ENCODE measurements at regions not wholly inside any gene's neighbourhood (a gene's known extent, or its start where the extent isn't known, plus 50 kb on each side); places are given as distances from the start of the nearest gene placed in this dataset.

DNA sequence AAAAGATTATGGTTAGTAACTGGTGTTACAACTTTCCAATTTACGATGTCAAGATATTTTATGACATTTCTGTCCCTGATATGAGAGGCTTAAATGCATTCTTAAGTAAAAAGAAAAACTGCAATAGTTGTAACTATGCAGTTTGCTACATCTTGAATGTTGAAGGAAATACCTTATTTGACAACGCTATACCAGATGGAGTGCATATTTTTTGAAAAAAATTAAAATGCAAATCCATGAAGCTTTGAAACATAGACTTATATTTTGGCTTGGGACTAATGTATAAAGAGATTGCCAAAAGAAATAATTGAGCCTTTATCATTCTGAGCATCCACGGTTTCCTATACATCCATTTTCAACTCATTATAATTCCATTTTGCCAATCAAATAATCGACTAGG lies 579.4 kb downstream of the TAF11L14 start:
- no peaks in the 10 kb centered on the region for H3K36me3 ChIP-seq
- no peak overlapping the region for H3K27ac ChIP-seq (replicated peaks)
- DNase-seq, result no peak
- no peaks in the 10 kb centered on the region for H3K27me3 ChIP-seq (ENCODE audit: low read depth)
- no peak overlapping the region for H3K4me3 ChIP-seq
- no peaks in the 10 kb centered on the region for H3K9me3 ChIP-seq (replicated peaks)
- intact Hi-C loops (cut with micrococcal nuclease), result no loop called here
- no peaks in the 10 kb centered on the region for H3K4me1 ChIP-seq
- TF ChIP-seq, protein P1, sequence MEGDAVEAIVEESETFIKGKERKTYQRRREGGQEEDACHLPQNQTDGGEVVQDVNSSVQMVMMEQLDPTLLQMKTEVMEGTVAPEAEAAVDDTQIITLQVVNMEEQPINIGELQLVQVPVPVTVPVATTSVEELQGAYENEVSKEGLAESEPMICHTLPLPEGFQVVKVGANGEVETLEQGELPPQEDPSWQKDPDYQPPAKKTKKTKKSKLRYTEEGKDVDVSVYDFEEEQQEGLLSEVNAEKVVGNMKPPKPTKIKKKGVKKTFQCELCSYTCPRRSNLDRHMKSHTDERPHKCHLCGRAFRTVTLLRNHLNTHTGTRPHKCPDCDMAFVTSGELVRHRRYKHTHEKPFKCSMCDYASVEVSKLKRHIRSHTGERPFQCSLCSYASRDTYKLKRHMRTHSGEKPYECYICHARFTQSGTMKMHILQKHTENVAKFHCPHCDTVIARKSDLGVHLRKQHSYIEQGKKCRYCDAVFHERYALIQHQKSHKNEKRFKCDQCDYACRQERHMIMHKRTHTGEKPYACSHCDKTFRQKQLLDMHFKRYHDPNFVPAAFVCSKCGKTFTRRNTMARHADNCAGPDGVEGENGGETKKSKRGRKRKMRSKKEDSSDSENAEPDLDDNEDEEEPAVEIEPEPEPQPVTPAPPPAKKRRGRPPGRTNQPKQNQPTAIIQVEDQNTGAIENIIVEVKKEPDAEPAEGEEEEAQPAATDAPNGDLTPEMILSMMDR (IDR thresholded peaks at IDR 0.05; ENCODE audit: borderline replicate concordance), result no peak

DNA sequence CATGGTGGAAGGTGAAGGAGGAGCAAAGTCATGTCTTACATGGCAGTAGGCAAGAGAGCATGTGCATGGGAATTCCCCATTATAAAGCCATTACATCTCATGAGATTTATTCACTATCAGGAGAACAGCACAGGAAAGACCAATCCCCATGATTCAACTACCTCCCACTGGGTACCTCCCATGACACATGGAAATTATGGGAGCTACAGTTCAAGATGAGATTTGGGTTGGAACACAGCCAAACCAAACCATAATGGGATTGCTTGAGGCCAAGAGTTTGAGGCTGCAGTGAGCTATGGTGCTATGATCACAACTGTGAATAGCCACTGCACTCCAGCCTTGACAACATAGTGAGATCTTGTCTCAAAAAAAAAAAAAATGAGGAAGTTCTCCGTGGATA lies 581.8 kb downstream of the TAF11L14 start:
- intact Hi-C loops (cut with micrococcal nuclease), result no loop called here
- H3K36me3 ChIP-seq, result no peaks in the 10 kb centered on the region
- no peak overlapping the region for H3K4me3 ChIP-seq
- no peak for DNase-seq
- peaks cover 7% of the 10 kb centered on the region for H3K9me3 ChIP-seq (replicated peaks)
- no peak overlapping the region for H3K27ac ChIP-seq (replicated peaks)
- TF ChIP-seq, protein P1 (IDR thresholded peaks at IDR 0.05; ENCODE audit: borderline replicate concordance), result no peak
- H3K27me3 ChIP-seq (ENCODE audit: low read depth), result no peaks in the 10 kb centered on the region
- no peaks in the 10 kb centered on the region for H3K4me1 ChIP-seq

DNA sequence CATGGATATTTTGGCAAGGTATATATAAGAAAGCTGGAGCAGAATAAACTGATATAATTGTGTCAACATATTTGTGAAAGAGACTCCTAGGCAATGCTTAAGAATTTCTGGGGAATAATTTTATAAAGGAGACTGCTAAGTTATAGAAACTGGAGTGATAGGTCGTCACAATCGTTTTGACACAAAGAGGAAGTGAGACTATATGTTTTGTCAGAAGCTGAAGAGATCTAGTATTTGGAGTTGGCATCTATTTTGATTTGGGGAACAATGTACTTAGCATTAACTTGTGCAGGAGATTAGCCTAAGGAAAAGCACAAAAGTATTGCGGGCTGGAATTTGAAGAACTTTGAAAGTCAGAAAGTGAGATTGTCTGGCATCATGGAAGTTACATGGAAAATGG lies 582.5 kb downstream of the TAF11L14 start:
- Histone ChIP-seq H3K27ac (replicated peaks) (no peak overlapping the region), H3K4me3 (no peak overlapping the region), H3K27me3 (ENCODE audit: low read depth) (no peaks in the 10 kb centered on the region), H3K9me3 (replicated peaks) (peaks cover 7% of the 10 kb centered on the region), H3K36me3 (no peaks in the 10 kb centered on the region), H3K4me1 (no peaks in the 10 kb centered on the region)
- intact Hi-C loops (cut with micrococcal nuclease), result no loop called here
- no peak for DNase-seq
- TF ChIP-seq, protein P1 (IDR thresholded peaks at IDR 0.05; ENCODE audit: borderline replicate concordance), result no peak

DNA sequence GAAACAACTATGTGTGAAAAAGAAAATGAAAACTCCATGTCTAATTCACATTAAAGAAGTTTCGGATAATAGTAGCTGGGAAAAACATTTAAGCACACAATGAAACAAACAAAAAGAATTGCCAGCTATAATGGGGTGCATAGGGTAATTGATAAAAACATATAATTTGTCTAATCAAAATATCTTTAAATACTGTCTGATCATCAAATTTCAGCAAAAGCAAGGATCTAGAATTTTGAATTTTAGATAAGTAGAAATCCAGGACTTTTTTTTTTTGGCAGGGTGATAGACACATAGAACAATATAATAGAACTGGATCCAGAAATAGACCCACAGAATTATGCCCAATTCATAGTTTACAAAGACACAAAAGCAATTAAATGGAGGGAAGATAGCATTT lies 585.0 kb downstream of the TAF11L14 start:
- Histone ChIP-seq H3K27me3 (ENCODE audit: low read depth) (no peaks in the 10 kb centered on the region), H3K9me3 (replicated peaks) (peaks cover 12% of the 10 kb centered on the region), H3K4me1 (no peaks in the 10 kb centered on the region), H3K36me3 (no peaks in the 10 kb centered on the region), H3K27ac (replicated peaks) (no peak overlapping the region), H3K4me3 (no peak overlapping the region)
- intact Hi-C loops (cut with micrococcal nuclease), result no loop called here
- TF ChIP-seq, protein P1 (IDR thresholded peaks at IDR 0.05; ENCODE audit: borderline replicate concordance), result no peak
- no peak for DNase-seq

DNA sequence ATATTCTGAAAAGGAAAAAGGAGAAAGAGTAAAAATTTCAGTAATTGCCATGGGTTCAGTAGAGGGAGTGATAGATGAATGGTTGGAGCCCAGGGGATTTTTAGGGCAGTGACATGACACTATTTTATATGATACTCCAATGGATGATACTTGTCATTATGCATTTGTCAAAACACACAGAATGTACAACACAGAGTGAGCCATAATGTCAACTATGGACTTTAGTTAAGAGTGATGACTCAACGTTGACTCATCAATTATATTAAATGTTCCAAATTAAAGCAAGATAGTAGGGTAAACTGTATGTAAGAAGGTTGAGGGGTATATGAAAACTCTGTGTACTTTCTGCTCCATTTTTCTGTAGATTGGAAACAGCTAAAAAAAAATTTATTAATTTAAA lies 586.4 kb downstream of the TAF11L14 start:
- no peaks in the 10 kb centered on the region for H3K4me1 ChIP-seq
- H3K9me3 ChIP-seq (replicated peaks), result peaks cover 12% of the 10 kb centered on the region
- H3K27me3 ChIP-seq (ENCODE audit: low read depth), result no peaks in the 10 kb centered on the region
- H3K36me3 ChIP-seq, result no peaks in the 10 kb centered on the region
- TF ChIP-seq, protein P1 (IDR thresholded peaks at IDR 0.05; ENCODE audit: borderline replicate concordance), result no peak
- intact Hi-C loops (cut with micrococcal nuclease), result no loop called here
- no peak overlapping the region for H3K27ac ChIP-seq (replicated peaks)
- no peak for DNase-seq
- no peak overlapping the region for H3K4me3 ChIP-seq

DNA sequence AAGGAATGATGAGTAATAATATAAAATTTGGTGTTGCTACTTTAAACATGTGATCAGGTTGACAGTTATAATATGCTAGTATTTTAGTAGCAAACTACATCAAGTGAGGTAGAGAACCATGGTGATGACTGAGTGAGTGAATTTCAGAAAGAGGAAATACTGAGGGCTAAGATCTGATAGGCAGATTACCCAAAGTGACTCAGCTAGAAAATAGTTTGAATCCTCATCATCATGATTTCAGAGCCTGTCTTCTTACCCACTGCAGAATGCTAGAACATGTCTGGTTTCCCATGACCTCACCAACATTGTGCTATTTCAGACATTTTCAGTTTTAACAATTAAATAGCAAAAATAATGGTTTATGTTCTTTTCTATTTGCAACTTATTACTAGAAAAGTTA lies 602.1 kb downstream of the TAF11L14 start:
- Histone ChIP-seq H3K4me1 (no peaks in the 10 kb centered on the region), H3K9me3 (replicated peaks) (peaks cover 5% of the 10 kb centered on the region), H3K27ac (replicated peaks) (no peak overlapping the region), H3K27me3 (ENCODE audit: low read depth) (no peaks in the 10 kb centered on the region), H3K4me3 (no peak overlapping the region), H3K36me3 (no peaks in the 10 kb centered on the region)
- TF ChIP-seq, protein P1 (IDR thresholded peaks at IDR 0.05; ENCODE audit: borderline replicate concordance), result no peak
- intact Hi-C loops (cut with micrococcal nuclease), result no loop called here
- no peak for DNase-seq

All from left ventricle myocardium inferior (tissue), 1 donor.